ENCODE measurements at regions not wholly inside any gene's neighbourhood (a gene's known extent, or its start where the extent isn't known, plus 50 kb on each side); places are given as distances from the start of the nearest gene placed in this dataset.

DNA sequence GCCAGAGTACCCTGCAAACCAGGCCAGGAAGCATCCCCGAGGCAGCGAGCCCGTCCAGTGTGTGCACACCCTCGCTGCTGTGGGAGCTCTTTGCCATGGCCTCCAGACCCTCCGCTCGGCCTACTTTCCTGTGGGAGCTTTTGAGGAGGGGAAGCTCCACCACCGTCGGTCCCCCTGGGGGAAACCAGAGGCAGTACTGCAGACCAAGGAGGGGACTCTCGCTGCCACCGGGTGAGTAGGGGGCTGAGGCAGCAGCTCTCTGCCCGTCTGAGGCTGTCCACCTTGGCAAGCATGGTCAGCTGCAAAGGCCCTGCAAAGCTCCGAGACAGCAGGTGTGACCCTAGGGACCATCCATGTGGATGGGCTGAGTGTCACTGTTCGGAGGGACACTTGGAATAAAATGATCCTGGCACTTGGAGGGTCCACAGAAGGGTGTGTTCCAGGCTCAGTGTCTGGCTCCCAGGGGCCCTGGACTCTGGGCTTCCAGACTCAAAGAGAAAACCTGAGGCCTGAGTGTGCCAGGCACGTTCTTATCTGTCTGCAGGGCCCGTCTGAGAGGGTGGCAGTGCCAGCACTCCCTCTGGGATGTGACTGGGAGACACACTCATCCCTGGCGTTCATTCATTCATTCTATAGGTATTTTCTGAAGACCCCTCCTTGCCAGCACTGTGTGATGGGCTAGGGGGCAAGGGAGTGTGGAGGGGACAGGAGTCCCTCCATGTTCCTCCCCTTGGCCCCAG, 282.8 kb upstream of the HS6ST1 start (continued):
- TF ChIP-seq TOE1 (IDR thresholded peaks at IDR 0.05; ENCODE audit: borderline replicate concordance) (no peak), TOE1 (CRISPR knock-in tag; IDR thresholded peaks at IDR 0.05; ENCODE audit: borderline replicate concordance, low read depth) (no peak)

- Histone ChIP-seq H3K27ac (ENCODE audit: extremely low read depth, low read depth, low read length) (no peak overlapping the region), H3K9me3 (replicated peaks; ENCODE audit: control insufficient read depth, insufficient read depth, low read depth, low read length) (no peaks in the 10 kb centered on the region), H3K4me2 (ENCODE audit: insufficient read depth, low read length) (no peak overlapping the region), H3K27me3 (ENCODE audit: control insufficient read depth in 2 of 2, insufficient read depth in 2 of 2, low read length in 2 of 2) (peaks cover 0 to 55% of the 10 kb centered on the region in 2 experiments; a peak in 3 of 5 replicates), H3K9ac (ENCODE audit: insufficient read depth in 1 of 2, low read depth in 2 of 2, low read length in 2 of 2) (no peak overlapping the region), H4K20me1 (replicated peaks; ENCODE audit: control insufficient read depth, insufficient read depth, low read length) (no peaks in the 10 kb centered on the region), H2AFZ (ENCODE audit: low read depth, low read length) (no peak overlapping the region), H3K4me1 (replicated peaks in 1 of 2; ENCODE audit: control insufficient read depth in 2 of 2, insufficient read depth in 2 of 2, low read length in 2 of 2) (no peaks in the 10 kb centered on the region), H3K9me1 (ENCODE audit: control insufficient read depth, insufficient read depth, low read length) (no peaks in the 10 kb centered on the region), H3K36me3 (ENCODE audit: control insufficient read depth, insufficient read depth, low read length) (no peaks in the 10 kb centered on the region), H3K79me2 (ENCODE audit: control insufficient read depth, insufficient read depth, low read length) (no peaks in the 10 kb centered on the region), H3K4me3 (no peak overlapping the region)
- no peak for DNase-seq (ENCODE audit: extremely low read depth in 1 of 4, low spot score in 3 of 4)
- 3% methylated on average over 10 of the region's 11 CpGs for WGBS (ENCODE audit: insufficient coverage, low coverage, missing lambda C conversion rate)
- ChIA-PET CTCF (ENCODE audit: low intra/inter-chr PET ratio) (no interaction called here), POLR2A (no interaction called here)
- no peak for ATAC-seq
- TF ChIP-seq HOMEZ (CRISPR knock-in tag; IDR thresholded peaks at IDR 0.05), result no peak
- TF ChIP-seq, protein P1, sequence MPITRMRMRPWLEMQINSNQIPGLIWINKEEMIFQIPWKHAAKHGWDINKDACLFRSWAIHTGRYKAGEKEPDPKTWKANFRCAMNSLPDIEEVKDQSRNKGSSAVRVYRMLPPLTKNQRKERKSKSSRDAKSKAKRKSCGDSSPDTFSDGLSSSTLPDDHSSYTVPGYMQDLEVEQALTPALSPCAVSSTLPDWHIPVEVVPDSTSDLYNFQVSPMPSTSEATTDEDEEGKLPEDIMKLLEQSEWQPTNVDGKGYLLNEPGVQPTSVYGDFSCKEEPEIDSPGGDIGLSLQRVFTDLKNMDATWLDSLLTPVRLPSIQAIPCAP (CRISPR knock-in tag; IDR thresholded peaks at IDR 0.05; ENCODE audit: borderline replicate concordance), result no peak
- no peak for TF ChIP-seq CBFA2T2 (conservative IDR thresholded peaks at IDR 0.05)
- TF ChIP-seq MEF2A (IDR thresholded peaks at IDR 0.05; ENCODE audit: control insufficient read depth, low read depth, low read length), result no peak
- no peak for TF ChIP-seq ARID3A (IDR thresholded peaks at IDR 0.05; ENCODE audit: borderline replicate concordance, low read depth, low read length)
- no peak for TF ChIP-seq FOXJ2 (tag; IDR thresholded peaks at IDR 0.05)
- TF ChIP-seq KAT7 (CRISPR knock-in tag; IDR thresholded peaks at IDR 0.05; ENCODE audit: borderline replicate concordance), result no peak
- no peak for TF ChIP-seq ERF (CRISPR knock-in tag; IDR thresholded peaks at IDR 0.05)
- FAIRE-seq, result no peak
- intact Hi-C loops (cut with micrococcal nuclease), result no loop called here
- BruUV-seq (replicated peaks), result no TSS peak
- in situ Hi-C loops (cut with MboI), result no loop called here
Observed at GRCh38 chr2:128602038-128602698, 283.5 kb upstream of the HS6ST1 start.
